Loucy (cell line): ENCODE measurements at regions not wholly inside any gene's neighbourhood (a gene's known extent, or its start where the extent isn't known, plus 50 kb on each side); places are given as distances from the start of the nearest gene placed in this dataset.
"Not testable (repeated sequence)": the region's sequence is repeated elsewhere in the genome, so short reads cannot be mapped to it uniquely, and the experiment has no call there.

Experiments used
- EZH2phosphoT487 ChIP-seq: fragments of 200-600 bp; IDR thresholded peaks from 2 replicates; pipeline ENCODE4 v1.6.1; 2018; ENCODE audit warnings: antibody characterized with exemption, mild to moderate bottlenecking, moderate library complexity, borderline replicate concordance
- TF ChIP-seq, protein P1 (sequence below): fragments of 200-600 bp; sonication (generic); conservative IDR thresholded peaks from 2 replicates; pipeline ENCODE4 v1.5.1; 2014; ENCODE audit warnings: mild to moderate bottlenecking, antibody characterized with exemption, low read length

DNA sequence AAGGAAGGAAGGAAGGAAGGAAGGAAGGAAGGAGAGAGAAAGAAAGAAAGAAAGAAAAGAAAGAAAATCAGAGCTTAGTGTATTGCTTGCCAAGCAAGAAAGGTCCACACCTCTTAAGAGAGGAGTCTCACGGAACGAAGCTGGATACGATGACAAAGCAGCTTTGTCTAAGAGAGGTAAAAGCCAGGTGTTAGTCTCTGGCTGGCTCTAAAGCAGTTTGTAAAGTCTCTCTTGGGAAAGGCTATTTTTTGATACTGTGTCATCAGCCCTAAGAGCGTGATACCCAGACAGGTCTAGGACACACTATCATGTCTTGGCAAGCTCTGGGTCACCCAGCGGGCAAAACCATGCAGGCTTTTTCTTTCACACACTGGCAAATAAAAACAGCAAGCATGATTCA lies 297.5 kb upstream of the NBPF12 start:
- TF ChIP-seq, protein P1, sequence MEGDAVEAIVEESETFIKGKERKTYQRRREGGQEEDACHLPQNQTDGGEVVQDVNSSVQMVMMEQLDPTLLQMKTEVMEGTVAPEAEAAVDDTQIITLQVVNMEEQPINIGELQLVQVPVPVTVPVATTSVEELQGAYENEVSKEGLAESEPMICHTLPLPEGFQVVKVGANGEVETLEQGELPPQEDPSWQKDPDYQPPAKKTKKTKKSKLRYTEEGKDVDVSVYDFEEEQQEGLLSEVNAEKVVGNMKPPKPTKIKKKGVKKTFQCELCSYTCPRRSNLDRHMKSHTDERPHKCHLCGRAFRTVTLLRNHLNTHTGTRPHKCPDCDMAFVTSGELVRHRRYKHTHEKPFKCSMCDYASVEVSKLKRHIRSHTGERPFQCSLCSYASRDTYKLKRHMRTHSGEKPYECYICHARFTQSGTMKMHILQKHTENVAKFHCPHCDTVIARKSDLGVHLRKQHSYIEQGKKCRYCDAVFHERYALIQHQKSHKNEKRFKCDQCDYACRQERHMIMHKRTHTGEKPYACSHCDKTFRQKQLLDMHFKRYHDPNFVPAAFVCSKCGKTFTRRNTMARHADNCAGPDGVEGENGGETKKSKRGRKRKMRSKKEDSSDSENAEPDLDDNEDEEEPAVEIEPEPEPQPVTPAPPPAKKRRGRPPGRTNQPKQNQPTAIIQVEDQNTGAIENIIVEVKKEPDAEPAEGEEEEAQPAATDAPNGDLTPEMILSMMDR = not testable (repeated sequence)
- not testable (repeated sequence) for TF ChIP-seq EZH2phosphoT487
